Smooth muscle cell (in vitro differentiated cells): ENCODE measurements at regions not wholly inside any gene's neighbourhood (a gene's known extent, or its start where the extent isn't known, plus 50 kb on each side); places are given as distances from the start of the nearest gene placed in this dataset.

ENCODE experiments used
- DNase-seq: peaks from one replicate; lab custom pipeline; 2025; ENCODE audit not compliant: unreplicated experiment; lab: John Stamatoyannopoulos, UW
- H2AFZ ChIP-seq: fragments of 200-600 bp; sonication (generic); 2 replicates; pipeline ENCODE4 v1.6.0; 2016; ENCODE audit warnings: antibody characterized with exemption, low read depth, mild to moderate bottlenecking
- H3F3A ChIP-seq: fragments of 200-600 bp; sonication (generic); 2 replicates; pipeline ENCODE4 v1.6.0; 2017; ENCODE audit warnings: antibody characterized with exemption, low read depth
- H3K27ac ChIP-seq: fragments of 200-600 bp; sonication (generic); 2 replicates; pipeline ENCODE4 v1.5.1; 2016; ENCODE audit warnings: low read depth, mild to moderate bottlenecking
- H3K27me3 ChIP-seq: fragments of 200-600 bp; sonication (generic); 2 replicates; pipeline ENCODE4 v1.6.1; 2016; ENCODE audit warnings: low read depth, mild to moderate bottlenecking
- H3K36me3 ChIP-seq: fragments of 200-600 bp; sonication (generic); 2 replicates; pipeline ENCODE4 v1.5.1; 2016; ENCODE audit warnings: low read depth
- H3K4me1 ChIP-seq: fragments of 200-600 bp; sonication (generic); 2 replicates; pipeline ENCODE4 v1.5.1; 2016; ENCODE audit warnings: low read depth
- H3K4me2 ChIP-seq: fragments of 200-600 bp; sonication (generic); 2 replicates; pipeline ENCODE4 v1.6.0; 2016; ENCODE audit warnings: mild to moderate bottlenecking
- H3K4me3 ChIP-seq: fragments of 200-600 bp; sonication (generic); 2 replicates; pipeline ENCODE4 v1.5.1; 2016; ENCODE audit warnings: mild to moderate bottlenecking
- H3K79me2 ChIP-seq: fragments of 200-600 bp; sonication (generic); 2 replicates; pipeline ENCODE4 v1.6.0; 2016; ENCODE audit warnings: low read depth, mild to moderate bottlenecking
- H3K9ac ChIP-seq: fragments of 200-600 bp; sonication (generic); 2 replicates; pipeline ENCODE4 v1.6.0; 2016; ENCODE audit warnings: low read depth
- H3K9me3 ChIP-seq: fragments of 200-600 bp; sonication (generic); replicated peaks from 2 replicates; pipeline ENCODE4 v1.5.1; 2016; ENCODE audit warnings: low read depth
- H4K20me1 ChIP-seq: fragments of 200-600 bp; sonication (generic); 2 replicates; pipeline ENCODE4 v1.6.0; 2016; ENCODE audit warnings: low read depth
- CTCF ChIP-seq: fragments of 200-600 bp; sonication (generic); IDR thresholded peaks from 2 replicates; pipeline ENCODE4 v1.5.1; 2017; ENCODE audit warnings: borderline replicate concordance, mild to moderate bottlenecking, antibody characterized with exemption; ENCODE audit not compliant: insufficient read depth, poor library complexity, severe bottlenecking
- WGBS: methylation state at CpG from one replicate; pipeline ENCODE4 v1.1.7; 2016; ENCODE audit warnings: low lambda C conversion rate; 5-methylcytosine and 5-hydroxymethylcytosine counted together

GRCh38 chr17:34793231-34793908 lies 167.9 kb downstream of the CCT6B start:
- H3F3A ChIP-seq: no peaks in the 10 kb centered on the region
- no peak overlapping the region for H3K9ac ChIP-seq
- no peaks in the 10 kb centered on the region for H3K79me2 ChIP-seq
- H3K4me2 ChIP-seq: no peak overlapping the region
- H4K20me1 ChIP-seq: no peaks in the 10 kb centered on the region
- no peak for DNase-seq
- no peaks in the 10 kb centered on the region for H3K36me3 ChIP-seq
- WGBS: 75% methylated on average over 9 of the region's 9 CpGs
- H3K27me3 ChIP-seq: peaks cover 15% of the 10 kb centered on the region
- no peaks in the 10 kb centered on the region for H3K4me1 ChIP-seq
- H3K9me3 ChIP-seq: no peaks in the 10 kb centered on the region
- H3K4me3 ChIP-seq: no peak overlapping the region
- no peak overlapping the region for H3K27ac ChIP-seq
- no peak for TF ChIP-seq CTCF
- no peak overlapping the region for H2AFZ ChIP-seq

GRCh38 chr17:34788696-34789095 lies 172.6 kb downstream of the CCT6B start:
- no peak for DNase-seq
- Histone ChIP-seq H3F3A (no peaks in the 10 kb centered on the region), H3K9me3 (no peaks in the 10 kb centered on the region), H3K27ac (no peak overlapping the region), H3K4me1 (no peaks in the 10 kb centered on the region), H4K20me1 (no peaks in the 10 kb centered on the region), H3K36me3 (no peaks in the 10 kb centered on the region), H3K9ac (no peak overlapping the region), H3K79me2 (no peaks in the 10 kb centered on the region), H3K4me3 (no peak overlapping the region), H3K27me3 (peaks cover 56% of the 10 kb centered on the region), H2AFZ (no peak overlapping the region), H3K4me2 (no peak overlapping the region)
- WGBS: 95% methylated on average over 6 of the region's 6 CpGs
- TF ChIP-seq CTCF: no peak

- TF ChIP-seq CTCF: no peak
- H4K20me1 ChIP-seq: no peaks in the 10 kb centered on the region
- no peaks in the 10 kb centered on the region for H3K36me3 ChIP-seq
- no peak overlapping the region for H3K9ac ChIP-seq
- peaks cover 9% of the 10 kb centered on the region for H3K4me1 ChIP-seq
- H3K27ac ChIP-seq: no peak overlapping the region
- no peak overlapping the region for H3K4me3 ChIP-seq
- no peak overlapping the region for H3K4me2 ChIP-seq
- no peak overlapping the region for H2AFZ ChIP-seq
- H3K27me3 ChIP-seq: peaks cover 46% of the 10 kb centered on the region
- 70% methylated on average over 4 of the region's 4 CpGs for WGBS
- no peaks in the 10 kb centered on the region for H3F3A ChIP-seq
- DNase-seq: no peak
- H3K79me2 ChIP-seq: no peaks in the 10 kb centered on the region
- H3K9me3 ChIP-seq: no peaks in the 10 kb centered on the region
These were observed 176.7 kb downstream of the CCT6B start for GRCh38 chr17:34784526-34784925.

- H3K4me2 ChIP-seq: no peak overlapping the region
- H3K4me1 ChIP-seq: peaks cover 9% of the 10 kb centered on the region
- H3K4me3 ChIP-seq: no peak overlapping the region
- no peak overlapping the region for H3K27ac ChIP-seq
- no peaks in the 10 kb centered on the region for H3F3A ChIP-seq
- H3K27me3 ChIP-seq: peaks cover 29% of the 10 kb centered on the region
- H3K79me2 ChIP-seq: no peaks in the 10 kb centered on the region
- WGBS: 85% methylated on average over 5 of the region's 6 CpGs
- DNase-seq: no peak
- no peaks in the 10 kb centered on the region for H3K9me3 ChIP-seq
- TF ChIP-seq CTCF: no peak
- H3K36me3 ChIP-seq: no peaks in the 10 kb centered on the region
- no peaks in the 10 kb centered on the region for H4K20me1 ChIP-seq
- no peak overlapping the region for H3K9ac ChIP-seq
- no peak overlapping the region for H2AFZ ChIP-seq
These were observed 179.0 kb downstream of the CCT6B start for GRCh38 chr17:34782271-34782670.
